Hepatocyte (in vitro differentiated cells): ENCODE measurements at regions not wholly inside any gene's neighbourhood (a gene's known extent, or its start where the extent isn't known, plus 50 kb on each side); places are given as distances from the start of the nearest gene placed in this dataset.

ENCODE experiments used
- CTCF ChIP-seq: fragments of 200-600 bp; sonication (generic); IDR thresholded peaks from 2 replicates; pipeline ENCODE4 v1.5.1; 2016; ENCODE audit warnings: antibody characterized with exemption, mild to moderate bottlenecking; ENCODE audit not compliant: poor library complexity
- EZH2phosphoT487 ChIP-seq: fragments of 200-600 bp; sonication (generic); IDR thresholded peaks from one replicate; pipeline ENCODE4 v1.6.1; 2018; ENCODE audit warnings: antibody characterized with exemption, mild to moderate bottlenecking, low read depth, moderate library complexity; ENCODE audit not compliant: unreplicated experiment, severe bottlenecking

GRCh38 chr5:152683205-152683604, 278.1 kb upstream of the NMUR2 start:
- TF ChIP-seq CTCF (no peak), EZH2phosphoT487 (no peak)
